ENCODE measurements at regions not wholly inside any gene's neighbourhood (a gene's known extent, or its start where the extent isn't known, plus 50 kb on each side); places are given as distances from the start of the nearest gene placed in this dataset.

GRCh38 chr6:15929685-15930084 is 199.2 kb upstream of the MYLIP start:
- no peak overlapping the region for H3K4me3 ChIP-seq (replicated peaks; ENCODE audit: insufficient read depth, low read length)
- no peak overlapping the region for H3K27ac ChIP-seq (replicated peaks)
- no peaks in the 10 kb centered on the region for H3K27me3 ChIP-seq (ENCODE audit: insufficient read depth, poor library complexity, severe bottlenecking)
- peak; percentile 51 to 66 for DNase-seq (ENCODE audit: low read depth in 1 of 2, low spot score in 1 of 2)
- TF ChIP-seq GABPA (IDR thresholded peaks at IDR 0.05; ENCODE audit: low read depth) (no peak), SPI1 (IDR thresholded peaks at IDR 0.05; ENCODE audit: borderline replicate concordance, low read depth) (no peak), CTCF (IDR thresholded peaks at IDR 0.05; ENCODE audit: insufficient read depth, low read length) (no peak), POLR2AphosphoS5 (IDR thresholded peaks at IDR 0.05; ENCODE audit: low read depth) (no peak), REST (IDR thresholded peaks at IDR 0.05; ENCODE audit: insufficient replicate concordance, low read depth) (no peak)

- TF ChIP-seq SPI1 (IDR thresholded peaks at IDR 0.05; ENCODE audit: borderline replicate concordance, low read depth) (no peak), POLR2AphosphoS5 (IDR thresholded peaks at IDR 0.05; ENCODE audit: low read depth) (no peak), REST (IDR thresholded peaks at IDR 0.05; ENCODE audit: insufficient replicate concordance, low read depth) (no peak), CTCF (IDR thresholded peaks at IDR 0.05; ENCODE audit: insufficient read depth, low read length) (no peak), GABPA (IDR thresholded peaks at IDR 0.05; ENCODE audit: low read depth) (no peak)
Measured at GRCh38 chr6:15927531-15928225, 201.2 kb upstream of the MYLIP start.

GRCh38 chr6:15926256-15926655 is 202.6 kb upstream of the MYLIP start:
- DNase-seq (ENCODE audit: low read depth in 1 of 2, low spot score in 1 of 2), result peak in 1 of 2 experiments; percentile 7
- Histone ChIP-seq H3K27me3 (ENCODE audit: insufficient read depth, poor library complexity, severe bottlenecking) (no peaks in the 10 kb centered on the region), H3K27ac (replicated peaks) (no peak overlapping the region), H3K4me3 (replicated peaks; ENCODE audit: insufficient read depth, low read length) (no peak overlapping the region)
- 0 out of 2 replicates have a peak, but pooled peaks have one; percentile 25 for TF ChIP-seq GABPA (IDR thresholded peaks at IDR 0.05; ENCODE audit: low read depth)
- TF ChIP-seq SPI1 (IDR thresholded peaks at IDR 0.05; ENCODE audit: borderline replicate concordance, low read depth), result no peak

More at GRCh38 chr6:15927531-15928225, 201.2 kb upstream of the MYLIP start:
- DNase-seq (ENCODE audit: low read depth in 1 of 2, low spot score in 1 of 2), result no peak
- H3K27ac ChIP-seq (replicated peaks), result no peak overlapping the region
- H3K4me3 ChIP-seq (replicated peaks; ENCODE audit: insufficient read depth, low read length), result no peak overlapping the region
- no peaks in the 10 kb centered on the region for H3K27me3 ChIP-seq (ENCODE audit: insufficient read depth, poor library complexity, severe bottlenecking)

DNA sequence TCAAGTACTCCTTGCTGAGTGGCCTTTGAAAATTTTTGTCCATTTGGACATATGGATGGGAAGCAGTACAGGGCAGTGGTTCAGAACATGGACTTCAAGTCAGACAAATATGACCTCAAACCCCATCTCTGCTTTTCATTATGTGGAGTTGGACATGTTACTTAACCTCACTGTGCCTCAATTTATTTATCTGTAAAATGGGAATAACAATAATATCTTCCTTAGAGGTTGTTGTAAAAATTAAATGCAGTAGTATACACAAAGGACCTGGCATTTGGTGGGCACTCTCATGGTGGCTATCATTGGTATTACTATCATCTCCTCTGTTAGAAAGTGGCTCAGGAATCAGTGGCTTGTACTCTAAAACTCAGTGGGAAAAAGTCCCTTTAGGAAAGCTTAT is 204.0 kb upstream of the MYLIP start:
- no peak for TF ChIP-seq GABPA (IDR thresholded peaks at IDR 0.05; ENCODE audit: low read depth)
- TF ChIP-seq SPI1 (IDR thresholded peaks at IDR 0.05; ENCODE audit: borderline replicate concordance, low read depth), result no peak
- TF ChIP-seq POLR2AphosphoS5 (IDR thresholded peaks at IDR 0.05; ENCODE audit: low read depth), result no peak
- TF ChIP-seq CTCF (IDR thresholded peaks at IDR 0.05; ENCODE audit: insufficient read depth, low read length), result no peak
- no peak for TF ChIP-seq REST (IDR thresholded peaks at IDR 0.05; ENCODE audit: insufficient replicate concordance, low read depth)

More for the DNA sequence above, 204.0 kb upstream of the MYLIP start:
- no peak overlapping the region for H3K4me3 ChIP-seq (replicated peaks; ENCODE audit: insufficient read depth, low read length)
- DNase-seq (ENCODE audit: low read depth in 1 of 2, low spot score in 1 of 2), result no peak
- no peaks in the 10 kb centered on the region for H3K27me3 ChIP-seq (ENCODE audit: insufficient read depth, poor library complexity, severe bottlenecking)
- no peak overlapping the region for H3K27ac ChIP-seq (replicated peaks)

All from HL-60 (cell line).